NCI-H2029 (cell line): ENCODE measurements at regions not wholly inside any gene's neighbourhood (a gene's known extent, or its start where the extent isn't known, plus 50 kb on each side); places are given as distances from the start of the nearest gene placed in this dataset.

Experiments
- DNase-seq: peaks from one replicate; lab custom pipeline; 2025; lab: John Stamatoyannopoulos, UW

GRCh38 chr4:10179957-10180602, 63.5 kb upstream of the WDR1 start:
- no peak for DNase-seq

- no peak for DNase-seq
Measured at GRCh38 chr4:10178763-10179162, 62.2 kb upstream of the WDR1 start.

GRCh38 chr4:10175626-10176025, 59.0 kb upstream of the WDR1 start:
- no peak for DNase-seq

- DNase-seq = peak; percentile 90
Measured at GRCh38 chr4:10173754-10174749, 57.5 kb upstream of the WDR1 start.

- peak; percentile 80 for DNase-seq
Measured at GRCh38 chr4:10173037-10173753, 56.6 kb upstream of the WDR1 start.

GRCh38 chr4:10172278-10172921, 55.8 kb upstream of the WDR1 start:
- DNase-seq = no peak

GRCh38 chr4:10171055-10171454, 54.5 kb upstream of the WDR1 start:
- DNase-seq = no peak

GRCh38 chr4:10169839-10170387, 53.3 kb upstream of the WDR1 start:
- DNase-seq = no peak

- DNase-seq = no peak
Measured at GRCh38 chr4:10168151-10168550, 51.6 kb upstream of the WDR1 start.

GRCh38 chr4:10167201-10167600, 50.6 kb upstream of the WDR1 start:
- DNase-seq = no peak
